ENCODE measurements at regions not wholly inside any gene's neighbourhood (a gene's known extent, or its start where the extent isn't known, plus 50 kb on each side); places are given as distances from the start of the nearest gene placed in this dataset.

GRCh38 chr2:129800285-129800684 lies 179.2 kb upstream of the RAB6C start:
- 81 to 86% (median 85%) methylated on average over 5 of the region's 5 CpGs for WGBS, 3 donors

GRCh38 chr2:129800686-129801085 lies 178.8 kb upstream of the RAB6C start:
- no peaks in the 10 kb centered on the region for H3K27me3 ChIP-seq
- no peaks in the 10 kb centered on the region for H3K9me3 ChIP-seq
- no peaks in the 10 kb centered on the region for H3K4me1 ChIP-seq (ENCODE audit: insufficient read depth)
- 65 to 83% (median 76%) methylated on average over 5 of the region's 5 CpGs for WGBS, 3 donors
- no peak overlapping the region for H3K4me3 ChIP-seq
- DNase-seq = no peak
- H3K36me3 ChIP-seq = no peaks in the 10 kb centered on the region
- TF ChIP-seq POLR2A (IDR thresholded peaks at IDR 0.05) = no peak
- no peak for TF ChIP-seq EP300 (IDR thresholded peaks at IDR 0.05)
- TF ChIP-seq CTCF (IDR thresholded peaks at IDR 0.05) = no peak
- no peak overlapping the region for H3K27ac ChIP-seq
- intact Hi-C loops (cut with DNase I) = no loop called here

More at GRCh38 chr2:129800285-129800684, 179.2 kb upstream of the RAB6C start:
- Histone ChIP-seq H3K4me1 (ENCODE audit: insufficient read depth) (no peaks in the 10 kb centered on the region), H3K4me3 (no peak overlapping the region), H3K9me3 (no peaks in the 10 kb centered on the region), H3K36me3 (no peaks in the 10 kb centered on the region), H3K27ac (no peak overlapping the region), H3K27me3 (no peaks in the 10 kb centered on the region)
- intact Hi-C loops (cut with DNase I) = no loop called here
- DNase-seq = no peak
- TF ChIP-seq EP300 (IDR thresholded peaks at IDR 0.05) = no peak
- no peak for TF ChIP-seq CTCF (IDR thresholded peaks at IDR 0.05)
- TF ChIP-seq POLR2A (IDR thresholded peaks at IDR 0.05) = no peak

GRCh38 chr2:129801575-129801974 lies 177.9 kb upstream of the RAB6C start:
- Histone ChIP-seq H3K4me3 (no peak overlapping the region), H3K4me1 (ENCODE audit: insufficient read depth) (no peaks in the 10 kb centered on the region), H3K27ac (no peak overlapping the region), H3K27me3 (no peaks in the 10 kb centered on the region), H3K36me3 (no peaks in the 10 kb centered on the region), H3K9me3 (no peaks in the 10 kb centered on the region)
- no peak for DNase-seq
- 81 to 83% (median 82%) methylated on average over 1 of the region's 1 CpG for WGBS, 3 donors
- intact Hi-C loops (cut with DNase I) = no loop called here
- TF ChIP-seq EP300 (IDR thresholded peaks at IDR 0.05) (no peak), CTCF (IDR thresholded peaks at IDR 0.05) (no peak), POLR2A (IDR thresholded peaks at IDR 0.05) (no peak)

GRCh38 chr2:129802290-129802689 lies 177.2 kb upstream of the RAB6C start:
- Histone ChIP-seq H3K4me1 (ENCODE audit: insufficient read depth) (no peaks in the 10 kb centered on the region), H3K36me3 (no peaks in the 10 kb centered on the region), H3K4me3 (no peak overlapping the region), H3K27ac (no peak overlapping the region), H3K27me3 (no peaks in the 10 kb centered on the region), H3K9me3 (no peaks in the 10 kb centered on the region)
- 59 to 66% (median 62%) methylated on average over 5 of the region's 5 CpGs for WGBS, 3 donors
- TF ChIP-seq POLR2A (IDR thresholded peaks at IDR 0.05) (no peak), CTCF (IDR thresholded peaks at IDR 0.05) (no peak), EP300 (IDR thresholded peaks at IDR 0.05) (no peak)
- intact Hi-C loops (cut with DNase I) = no loop called here
- DNase-seq = no peak

GRCh38 chr2:129803032-129803431 lies 176.4 kb upstream of the RAB6C start:
- WGBS, 3 donors = 97 to 98% (median 98%) methylated on average over 1 of the region's 1 CpG
- no peaks in the 10 kb centered on the region for H3K36me3 ChIP-seq
- no peak overlapping the region for H3K4me3 ChIP-seq
- intact Hi-C loops (cut with DNase I) = no loop called here
- H3K27ac ChIP-seq = no peak overlapping the region
- TF ChIP-seq EP300 (IDR thresholded peaks at IDR 0.05) (no peak), POLR2A (IDR thresholded peaks at IDR 0.05) (no peak), CTCF (IDR thresholded peaks at IDR 0.05) (no peak)
- no peak for DNase-seq
- H3K4me1 ChIP-seq (ENCODE audit: insufficient read depth) = no peaks in the 10 kb centered on the region
- H3K9me3 ChIP-seq = no peaks in the 10 kb centered on the region
- no peaks in the 10 kb centered on the region for H3K27me3 ChIP-seq

Data from ovary (tissue), 7 donors.